Ishikawa (cell line): ENCODE measurements at regions not wholly inside any gene's neighbourhood (a gene's known extent, or its start where the extent isn't known, plus 50 kb on each side); places are given as distances from the start of the nearest gene placed in this dataset.

Source experiments
- CEBPB ChIP-seq: IDR thresholded peaks from 2 replicates; pipeline ENCODE4 v1.6.1; 2012
- CREB1 ChIP-seq: IDR thresholded peaks from 2 replicates; pipeline ENCODE4 v1.6.1; 2012; ENCODE audit warnings: low read depth
- EGR1 ChIP-seq: IDR thresholded peaks from 2 replicates; pipeline ENCODE4 v1.6.1; 2012
- EP300 ChIP-seq: IDR thresholded peaks from 2 replicates; pipeline ENCODE4 v1.6.1; 2012; ENCODE audit warnings: borderline replicate concordance
- FOXM1 ChIP-seq: IDR thresholded peaks from 2 replicates; pipeline ENCODE4 v1.6.1; 2012; ENCODE audit warnings: low read depth, borderline replicate concordance
- NFIC ChIP-seq: IDR thresholded peaks from 2 replicates; pipeline ENCODE4 v1.6.1; 2012
- RAD21 ChIP-seq: IDR thresholded peaks from 2 replicates; pipeline ENCODE4 v1.6.1; 2012; ENCODE audit warnings: low read depth
- TAF1 ChIP-seq: IDR thresholded peaks from 2 replicates; pipeline ENCODE4 v1.6.1; 2012; ENCODE audit warnings: low read depth, mild to moderate bottlenecking
- TCF12 ChIP-seq: IDR thresholded peaks from 2 replicates; pipeline ENCODE4 v1.6.1; 2012; ENCODE audit warnings: low read depth
- TEAD4 ChIP-seq: IDR thresholded peaks from 2 replicates; pipeline ENCODE4 v1.6.1; 2012
- YY1 ChIP-seq: IDR thresholded peaks from 2 replicates; pipeline ENCODE4 v1.6.1; 2012; ENCODE audit warnings: low read depth
- ZBTB7A ChIP-seq: IDR thresholded peaks from 2 replicates; pipeline ENCODE4 v1.6.1; 2012; ENCODE audit warnings: low read depth
- TF ChIP-seq, protein P1 (sequence below): IDR thresholded peaks from 2 replicates; pipeline ENCODE4 v1.6.1; 2012
- TF ChIP-seq, protein P2 (sequence below): IDR thresholded peaks from 2 replicates; pipeline ENCODE4 v1.6.1; 2012; ENCODE audit warnings: low read depth, mild to moderate bottlenecking
- TF ChIP-seq, protein P3 (sequence below): IDR thresholded peaks from 2 replicates; pipeline ENCODE4 v1.6.1; 2012

DNA sequence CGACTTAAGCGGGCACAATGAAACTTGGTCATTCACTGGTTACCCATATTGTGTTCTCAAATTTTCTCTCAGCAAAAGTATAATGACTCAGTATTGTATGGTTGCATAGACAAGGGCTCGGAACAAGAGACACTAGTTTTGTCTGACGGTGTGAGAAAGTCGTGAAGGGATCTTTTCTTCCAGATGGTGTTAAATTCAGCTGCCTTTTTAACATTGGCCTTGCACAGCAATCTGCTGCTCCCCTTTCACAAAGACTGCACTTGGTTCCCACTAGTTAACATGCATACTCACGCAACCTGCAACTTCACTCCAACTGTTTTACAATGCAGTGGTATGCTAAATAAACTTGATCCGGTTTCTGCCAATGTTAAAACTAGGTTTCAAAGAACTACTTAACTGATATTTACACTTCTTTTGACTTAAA, 219.2 kb downstream of the MEF2C start:
- no peak for TF ChIP-seq FOXM1
- no peak for TF ChIP-seq NFIC
- TF ChIP-seq CREB1, result no peak
- TF ChIP-seq EGR1, result no peak
- TF ChIP-seq, protein P1, sequence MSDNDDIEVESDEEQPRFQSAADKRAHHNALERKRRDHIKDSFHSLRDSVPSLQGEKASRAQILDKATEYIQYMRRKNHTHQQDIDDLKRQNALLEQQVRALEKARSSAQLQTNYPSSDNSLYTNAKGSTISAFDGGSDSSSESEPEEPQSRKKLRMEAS, result no peak
- TF ChIP-seq ZBTB7A, result no peak
- TF ChIP-seq, protein P2, sequence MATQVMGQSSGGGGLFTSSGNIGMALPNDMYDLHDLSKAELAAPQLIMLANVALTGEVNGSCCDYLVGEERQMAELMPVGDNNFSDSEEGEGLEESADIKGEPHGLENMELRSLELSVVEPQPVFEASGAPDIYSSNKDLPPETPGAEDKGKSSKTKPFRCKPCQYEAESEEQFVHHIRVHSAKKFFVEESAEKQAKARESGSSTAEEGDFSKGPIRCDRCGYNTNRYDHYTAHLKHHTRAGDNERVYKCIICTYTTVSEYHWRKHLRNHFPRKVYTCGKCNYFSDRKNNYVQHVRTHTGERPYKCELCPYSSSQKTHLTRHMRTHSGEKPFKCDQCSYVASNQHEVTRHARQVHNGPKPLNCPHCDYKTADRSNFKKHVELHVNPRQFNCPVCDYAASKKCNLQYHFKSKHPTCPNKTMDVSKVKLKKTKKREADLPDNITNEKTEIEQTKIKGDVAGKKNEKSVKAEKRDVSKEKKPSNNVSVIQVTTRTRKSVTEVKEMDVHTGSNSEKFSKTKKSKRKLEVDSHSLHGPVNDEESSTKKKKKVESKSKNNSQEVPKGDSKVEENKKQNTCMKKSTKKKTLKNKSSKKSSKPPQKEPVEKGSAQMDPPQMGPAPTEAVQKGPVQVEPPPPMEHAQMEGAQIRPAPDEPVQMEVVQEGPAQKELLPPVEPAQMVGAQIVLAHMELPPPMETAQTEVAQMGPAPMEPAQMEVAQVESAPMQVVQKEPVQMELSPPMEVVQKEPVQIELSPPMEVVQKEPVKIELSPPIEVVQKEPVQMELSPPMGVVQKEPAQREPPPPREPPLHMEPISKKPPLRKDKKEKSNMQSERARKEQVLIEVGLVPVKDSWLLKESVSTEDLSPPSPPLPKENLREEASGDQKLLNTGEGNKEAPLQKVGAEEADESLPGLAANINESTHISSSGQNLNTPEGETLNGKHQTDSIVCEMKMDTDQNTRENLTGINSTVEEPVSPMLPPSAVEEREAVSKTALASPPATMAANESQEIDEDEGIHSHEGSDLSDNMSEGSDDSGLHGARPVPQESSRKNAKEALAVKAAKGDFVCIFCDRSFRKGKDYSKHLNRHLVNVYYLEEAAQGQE, result no peak
- TF ChIP-seq CEBPB, result no peak
- TF ChIP-seq TEAD4, result no peak
- no peak for TF ChIP-seq RAD21
- TF ChIP-seq, protein P3, sequence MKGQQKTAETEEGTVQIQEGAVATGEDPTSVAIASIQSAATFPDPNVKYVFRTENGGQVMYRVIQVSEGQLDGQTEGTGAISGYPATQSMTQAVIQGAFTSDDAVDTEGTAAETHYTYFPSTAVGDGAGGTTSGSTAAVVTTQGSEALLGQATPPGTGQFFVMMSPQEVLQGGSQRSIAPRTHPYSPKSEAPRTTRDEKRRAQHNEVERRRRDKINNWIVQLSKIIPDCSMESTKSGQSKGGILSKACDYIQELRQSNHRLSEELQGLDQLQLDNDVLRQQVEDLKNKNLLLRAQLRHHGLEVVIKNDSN, result no peak
- TF ChIP-seq EP300, result no peak
- TF ChIP-seq TCF12, result no peak
- no peak for TF ChIP-seq YY1
- no peak for TF ChIP-seq TAF1

DNA sequence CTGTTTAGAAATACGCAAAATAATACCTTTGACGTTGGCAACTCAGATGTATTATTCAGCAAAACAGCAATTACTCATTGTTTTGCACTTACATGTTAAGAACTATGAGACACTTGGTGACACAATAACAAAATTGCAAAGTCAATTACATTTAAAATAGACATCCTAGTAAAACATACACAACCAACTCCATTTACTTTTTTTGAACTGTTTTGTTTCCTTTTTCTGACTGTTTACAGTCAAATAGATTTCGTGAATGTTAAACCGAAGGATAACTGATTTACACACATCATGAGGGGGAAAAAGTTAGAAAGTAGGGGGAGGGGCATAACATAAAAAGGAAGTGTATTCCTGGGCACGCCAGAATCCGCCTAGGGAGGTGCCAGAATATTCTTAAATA, 220.1 kb downstream of the MEF2C start:
- TF ChIP-seq FOXM1 (no peak), TEAD4 (no peak), CREB1 (no peak), EP300 (no peak), YY1 (no peak), CEBPB (no peak), NFIC (no peak), TAF1 (no peak), TCF12 (no peak), ZBTB7A (no peak), EGR1 (no peak), RAD21 (no peak)
- TF ChIP-seq, protein P1, result no peak
- TF ChIP-seq, protein P2, result no peak
- TF ChIP-seq, protein P3, result no peak

DNA sequence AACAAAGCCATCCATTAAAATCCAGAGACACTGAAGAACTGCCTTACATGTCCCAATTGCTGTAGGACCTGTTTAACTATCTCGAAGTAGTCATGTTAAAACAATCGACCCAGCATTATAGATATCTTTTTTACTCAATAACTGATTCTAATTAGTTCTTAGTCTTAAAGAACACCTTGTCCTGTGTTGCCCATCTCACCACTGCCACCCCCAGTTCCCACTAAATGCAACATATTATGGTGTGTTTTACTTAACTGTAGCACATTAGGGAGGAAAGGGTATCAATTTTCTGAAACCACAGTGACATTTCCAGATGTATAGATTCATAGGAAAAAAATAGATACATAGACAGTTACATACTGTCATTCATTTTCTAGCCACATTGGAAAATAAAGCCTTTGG, 221.2 kb downstream of the MEF2C start:
- TF ChIP-seq CREB1 (no peak), RAD21 (no peak), CEBPB (no peak), TCF12 (no peak), EGR1 (no peak)
- TF ChIP-seq, protein P1, result no peak

DNA sequence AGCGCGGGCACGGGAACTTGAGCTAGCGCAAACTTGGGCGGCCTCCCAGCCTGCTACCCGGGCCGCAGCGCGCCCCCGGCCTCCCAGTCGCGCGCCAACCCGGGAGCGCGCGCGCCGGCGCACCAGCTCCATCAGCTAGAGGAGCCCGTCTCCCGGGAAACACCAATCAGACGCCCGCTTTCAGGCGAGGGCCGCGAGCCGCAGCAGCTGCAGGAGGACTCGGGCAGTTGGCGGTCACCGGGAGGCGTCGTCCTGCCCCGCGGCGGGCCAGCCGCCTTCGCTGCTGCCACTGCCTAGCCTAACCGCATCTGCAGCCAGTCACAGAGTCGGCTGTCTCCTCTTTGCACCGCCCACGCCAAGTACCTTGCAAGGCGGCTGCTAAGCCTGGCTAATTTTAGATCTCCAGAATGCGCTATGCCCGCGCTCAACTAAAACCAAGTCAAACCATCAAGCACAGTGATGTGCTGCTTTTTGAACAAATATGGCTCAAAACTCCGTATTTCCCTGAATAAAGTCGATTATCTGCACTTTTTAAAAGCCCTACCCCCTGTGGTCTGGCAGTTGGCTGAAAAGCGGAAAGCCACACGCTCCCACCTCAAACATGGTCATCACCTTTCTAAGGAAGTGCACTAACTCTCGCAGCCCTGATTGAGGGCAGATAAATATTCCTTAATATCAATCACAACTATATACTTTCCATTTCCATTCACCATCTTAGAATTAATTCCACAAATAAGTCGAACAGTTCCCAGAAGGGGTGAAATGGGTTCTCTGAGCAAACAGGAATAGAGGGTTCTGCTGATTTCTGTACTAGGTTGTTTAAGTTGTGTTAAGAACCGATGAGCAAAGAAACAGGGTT, 221.8 kb downstream of the MEF2C start:
- TF ChIP-seq, protein P1, result peak; percentile 61
- TF ChIP-seq EP300 (no peak), TAF1 (peak; percentile 2; the same call in 1 of the 2 replicates), RAD21 (no peak), EGR1 (peak; percentile 82), NFIC (no peak)
- TF ChIP-seq, protein P3, result no peak
- TF ChIP-seq, protein P2, result no peak
